GM12892 (cell line): ENCODE measurements at regions not wholly inside any gene's neighbourhood (a gene's known extent, or its start where the extent isn't known, plus 50 kb on each side); places are given as distances from the start of the nearest gene placed in this dataset.
A peak's percentile ranks its signal among the peaks of the same experiment; 100 is the strongest.

Source experiments
- DNase-seq: peaks from one replicate; pipeline ENCODE4 v3.0.0; 2011; ENCODE audit not compliant: insufficient read length
- FAIRE-seq: peaks from 2 replicates; lab custom pipeline; 2011; peaks lifted over from hg19 to GRCh38; lab: Jason Lieb, UNC
- POLR2A ChIP-seq: IDR thresholded peaks from 2 replicates; pipeline ENCODE4 v1.6.1; 2011; ENCODE audit warnings: low read depth, low read length, control low read depth
- POLR2AphosphoS5 ChIP-seq: IDR thresholded peaks from 2 replicates; pipeline ENCODE4 v1.6.1; 2011; ENCODE audit warnings: low read depth, low read length, control low read depth
- TAF1 ChIP-seq: IDR thresholded peaks from 2 replicates; pipeline ENCODE4 v1.6.1; 2011; ENCODE audit warnings: low read depth, mild to moderate bottlenecking, control low read depth, low read length, borderline replicate concordance

- no peak for FAIRE-seq
- TF ChIP-seq POLR2AphosphoS5 (no peak), TAF1 (no peak), POLR2A (no peak)
- no peak for DNase-seq
Observed at GRCh38 chr7:115782696-115783490, 247.7 kb downstream of the TFEC start.

- no peak for DNase-seq
- TF ChIP-seq POLR2A (no peak), TAF1 (no peak), POLR2AphosphoS5 (no peak)
- FAIRE-seq: no peak
Observed at GRCh38 chr7:115779561-115779960, 251.0 kb downstream of the TFEC start.

GRCh38 chr7:115775981-115776380 is 254.6 kb downstream of the TFEC start:
- TF ChIP-seq POLR2AphosphoS5 (no peak), TAF1 (no peak), POLR2A (no peak)
- DNase-seq (no peak), FAIRE-seq (no peak)

GRCh38 chr7:115763347-115763746 is 267.2 kb downstream of the TFEC start:
- TF ChIP-seq POLR2A (no peak), TAF1 (no peak), POLR2AphosphoS5 (no peak)
- DNase-seq (no peak), FAIRE-seq (no peak)

- DNase-seq: no peak
- TF ChIP-seq POLR2A (no peak), TAF1 (no peak), POLR2AphosphoS5 (no peak)
- FAIRE-seq: no peak
Observed at GRCh38 chr7:115758025-115758424, 272.5 kb downstream of the TFEC start.

- no peak for TF ChIP-seq POLR2AphosphoS5
- TF ChIP-seq POLR2A: no peak
- TF ChIP-seq TAF1: no peak
Observed at GRCh38 chr7:115754226-115754625, 276.3 kb downstream of the TFEC start.

GRCh38 chr7:115749924-115750323 is 280.6 kb downstream of the TFEC start:
- DNase-seq: no peak
- no peak for FAIRE-seq
- TF ChIP-seq TAF1 (no peak), POLR2AphosphoS5 (no peak), POLR2A (no peak)

More at GRCh38 chr7:115754226-115754625, 276.3 kb downstream of the TFEC start:
- FAIRE-seq (no peak), DNase-seq (no peak)

GRCh38 chr7:115748123-115748738 is 282.3 kb downstream of the TFEC start:
- no peak for FAIRE-seq
- TF ChIP-seq POLR2A (no peak), POLR2AphosphoS5 (no peak), TAF1 (no peak)
- DNase-seq: no peak

GRCh38 chr7:115747174-115747573 is 283.4 kb downstream of the TFEC start:
- FAIRE-seq (peak; percentile 30), DNase-seq (no peak)
- TF ChIP-seq POLR2A (no peak), TAF1 (no peak), POLR2AphosphoS5 (no peak)

- FAIRE-seq (no peak), DNase-seq (no peak)
- TF ChIP-seq POLR2A (no peak), POLR2AphosphoS5 (no peak), TAF1 (no peak)
Observed at GRCh38 chr7:115740043-115740442, 290.5 kb downstream of the TFEC start.

- no peak for TF ChIP-seq POLR2AphosphoS5
- TF ChIP-seq TAF1: no peak
- no peak for TF ChIP-seq POLR2A
- DNase-seq (no peak), FAIRE-seq (no peak)
Observed at GRCh38 chr7:115734641-115735040, 295.9 kb downstream of the TFEC start.
